Gastroesophageal sphincter (tissue), 3 donors: ENCODE measurements at regions not wholly inside any gene's neighbourhood (a gene's known extent, or its start where the extent isn't known, plus 50 kb on each side); places are given as distances from the start of the nearest gene placed in this dataset.

ENCODE experiments used
- CTCF ChIP-seq, 4 experiments: fragments of 200-600 bp in 2 of 4; fragments of 450-650 bp in 2 of 4; sonication (generic) in 1 of 4; IDR thresholded peaks; one replicate each; pipeline ENCODE4 v1.5.1; 2017 to 2019; ENCODE audit warnings: antibody characterized with exemption in 4 of 4, mild to moderate bottlenecking in 2 of 4, moderate library complexity in 2 of 4
- EP300 ChIP-seq: sonication (generic); formaldehyde crosslinking; IDR thresholded peaks from one replicate; pipeline ENCODE4 v1.6.1; 2017; ENCODE audit warnings: antibody characterized with exemption, mild to moderate bottlenecking
- POLR2A ChIP-seq, 2 donors: fragments of 450-650 bp; IDR thresholded peaks; one replicate each; pipeline ENCODE4 v1.6.1; 2017; ENCODE audit warnings: antibody characterized with exemption in 2 of 2, mild to moderate bottlenecking in 2 of 2, moderate library complexity in 1 of 2

GRCh38 chrX:39070009-39070408, 268.8 kb downstream of the MID1IP1 start:
- TF ChIP-seq EP300, result no peak
- TF ChIP-seq CTCF (IDR thresholded peaks at IDR 0.05), result no peak
- no peak for TF ChIP-seq POLR2A (IDR thresholded peaks at IDR 0.05)
